Activated T-helper 2 cell treated with anti-CD3 and anti-CD28 coated beads, Interferon-gamma antibody, Interleukin-2, Interleukin-4, amounts not matched to agents 10 μg/mL and 5 μg/mL and 100 μg/mL, durations not matched to agents 14 hours and 24 hours and 36 hours (primary cell): ENCODE measurements at regions not wholly inside any gene's neighbourhood (a gene's known extent, or its start where the extent isn't known, plus 50 kb on each side); places are given as distances from the start of the nearest gene placed in this dataset.

Experiments used
- DNase-seq: peaks from one replicate; pipeline ENCODE4 v3.0.0; 2021; ENCODE audit warnings: low spot score
- H3K27ac Mint-ChIP-seq: one replicate; pipeline ENCODE4 v1.8.0; 2021; ENCODE audit warnings: mixed read lengths
- H3K27me3 Mint-ChIP-seq: one replicate; pipeline ENCODE4 v1.8.0; 2021; ENCODE audit warnings: low read depth, mixed read lengths
- H3K36me3 Mint-ChIP-seq: one replicate; pipeline ENCODE4 v1.8.0; 2021; ENCODE audit warnings: low read depth, mixed read lengths
- H3K4me1 Mint-ChIP-seq: one replicate; pipeline ENCODE4 v1.8.0; 2021; ENCODE audit warnings: low read depth, mixed read lengths
- H3K4me3 Mint-ChIP-seq: one replicate; pipeline ENCODE4 v1.8.0; 2021; ENCODE audit warnings: low read depth, mild to moderate bottlenecking, moderate library complexity, mixed read lengths
- H3K9me3 Mint-ChIP-seq: one replicate; pipeline ENCODE4 v1.8.0; 2021; ENCODE audit warnings: mixed read lengths
- intact Hi-C: fragments of 100-400 bp; cut with micrococcal nuclease; formaldehyde crosslinking; loops from one replicate; pipeline ENCODE4 v1.15.1; 2023

DNA sequence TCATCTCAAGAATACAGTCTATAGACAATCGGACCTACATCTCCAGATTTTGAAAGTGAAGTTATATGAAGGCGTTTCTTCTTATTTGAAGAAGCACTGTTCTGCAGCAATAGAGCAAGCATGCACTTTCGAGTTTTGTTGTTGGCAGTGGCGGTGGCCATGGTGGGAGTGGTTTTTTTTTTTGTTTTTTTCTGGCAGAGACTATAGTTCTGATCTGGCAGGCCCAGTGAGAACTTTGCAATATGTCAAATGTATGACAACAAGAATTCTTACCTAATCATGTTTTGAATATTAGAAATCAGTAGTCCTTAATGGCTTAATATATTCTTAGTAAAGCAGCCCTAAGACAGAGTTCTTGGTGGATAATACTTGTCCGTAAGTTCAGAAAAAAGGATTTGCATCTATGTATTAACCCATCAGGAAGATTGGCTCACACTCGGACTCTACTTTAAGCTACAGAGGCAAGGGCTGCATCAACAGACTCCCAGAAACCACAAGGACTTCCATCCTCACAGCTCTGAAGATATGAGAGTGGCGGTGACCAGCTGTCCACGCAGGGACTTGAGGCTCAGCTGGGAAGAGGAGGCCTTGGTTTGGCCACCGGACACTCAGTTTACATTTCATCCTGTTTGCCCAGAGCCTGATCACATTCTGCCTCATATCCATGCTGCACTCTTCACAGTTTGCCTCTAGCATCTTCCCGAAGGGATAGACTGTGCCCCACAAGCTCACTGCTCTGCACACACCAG is 124.1 kb upstream of the THBS1 start:
- intact Hi-C loops = no loop called here
- Mint-ChIP-seq H3K4me3 (no peak overlapping the region), H3K27me3 (peaks cover 10% of the 10 kb centered on the region), H3K4me1 (peaks cover 4% of the 10 kb centered on the region), H3K36me3 (no peaks in the 10 kb centered on the region), H3K9me3 (no peaks in the 10 kb centered on the region), H3K27ac (no peak overlapping the region)
- DNase-seq = no peak

DNA sequence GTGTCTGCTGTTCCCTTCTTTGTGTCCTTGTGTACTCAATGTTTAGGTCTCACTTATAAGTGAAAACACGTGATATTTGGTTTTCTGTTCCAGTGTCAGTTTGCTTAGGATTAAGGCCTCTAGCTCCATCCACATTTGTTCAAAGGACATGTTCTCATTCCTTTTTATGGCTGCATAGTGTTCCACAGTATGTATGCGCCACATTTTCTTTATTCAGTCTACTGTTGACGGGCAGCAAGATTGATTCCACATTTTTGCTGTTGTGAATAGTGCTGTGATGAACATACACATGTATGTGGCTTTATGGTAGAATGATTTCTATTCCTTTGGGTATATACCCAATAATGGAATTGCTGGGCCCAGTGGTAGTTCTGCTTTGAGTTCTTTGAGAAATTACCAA is 122.7 kb upstream of the THBS1 start:
- H3K4me1 Mint-ChIP-seq = peaks cover 4% of the 10 kb centered on the region
- H3K4me3 Mint-ChIP-seq = no peak overlapping the region
- H3K9me3 Mint-ChIP-seq = no peaks in the 10 kb centered on the region
- peaks cover 9% of the 10 kb centered on the region for H3K27me3 Mint-ChIP-seq
- intact Hi-C loops = no loop called here
- no peak overlapping the region for H3K27ac Mint-ChIP-seq
- H3K36me3 Mint-ChIP-seq = no peaks in the 10 kb centered on the region
- no peak for DNase-seq

DNA sequence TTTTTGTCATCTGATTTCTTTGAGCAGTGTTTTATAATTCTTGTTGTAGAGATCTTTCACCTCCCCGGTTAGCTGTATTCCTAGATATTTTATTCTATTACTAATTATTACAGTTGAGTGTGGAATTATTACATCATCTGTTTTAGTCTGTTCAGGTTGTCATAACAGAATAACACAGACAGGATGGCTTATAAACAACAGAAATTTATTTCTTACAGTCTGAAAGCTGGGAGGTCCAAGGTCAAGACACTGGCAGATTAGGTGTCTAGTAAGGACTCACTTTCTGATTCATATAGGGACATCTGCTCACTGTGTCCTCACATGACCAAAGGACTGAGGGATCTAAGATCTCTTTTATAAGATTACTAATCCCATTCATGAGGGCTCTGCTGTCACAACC is 121.3 kb upstream of the THBS1 start:
- no peak for DNase-seq
- no peak overlapping the region for H3K4me3 Mint-ChIP-seq
- H3K9me3 Mint-ChIP-seq = no peaks in the 10 kb centered on the region
- H3K36me3 Mint-ChIP-seq = no peaks in the 10 kb centered on the region
- intact Hi-C loops = no loop called here
- H3K27ac Mint-ChIP-seq = no peak overlapping the region
- H3K27me3 Mint-ChIP-seq = peaks cover 8% of the 10 kb centered on the region
- no peaks in the 10 kb centered on the region for H3K4me1 Mint-ChIP-seq

DNA sequence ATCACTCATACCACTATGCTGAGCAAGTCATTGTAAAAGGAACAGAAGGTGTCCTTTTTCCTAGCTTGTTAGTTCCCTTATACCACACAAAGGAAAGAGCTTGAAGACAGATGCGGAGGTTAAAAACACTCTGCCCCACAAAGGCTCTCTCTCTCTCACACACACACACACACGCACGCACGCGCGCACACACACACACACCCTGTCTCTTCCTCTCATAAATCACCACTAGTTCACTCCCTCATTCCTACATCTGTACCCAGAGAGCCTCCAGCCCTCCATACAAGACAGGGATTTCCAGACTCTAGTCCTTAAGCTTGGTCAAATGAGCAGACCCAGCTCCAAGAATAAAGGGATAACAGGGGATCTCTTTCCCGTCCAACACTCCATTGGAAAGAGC is 120.1 kb upstream of the THBS1 start:
- Mint-ChIP-seq H3K27me3 (peaks cover 8% of the 10 kb centered on the region), H3K9me3 (no peaks in the 10 kb centered on the region), H3K4me3 (no peak overlapping the region), H3K27ac (no peak overlapping the region), H3K36me3 (no peaks in the 10 kb centered on the region), H3K4me1 (no peaks in the 10 kb centered on the region)
- DNase-seq = no peak
- intact Hi-C loops = no loop called here

DNA sequence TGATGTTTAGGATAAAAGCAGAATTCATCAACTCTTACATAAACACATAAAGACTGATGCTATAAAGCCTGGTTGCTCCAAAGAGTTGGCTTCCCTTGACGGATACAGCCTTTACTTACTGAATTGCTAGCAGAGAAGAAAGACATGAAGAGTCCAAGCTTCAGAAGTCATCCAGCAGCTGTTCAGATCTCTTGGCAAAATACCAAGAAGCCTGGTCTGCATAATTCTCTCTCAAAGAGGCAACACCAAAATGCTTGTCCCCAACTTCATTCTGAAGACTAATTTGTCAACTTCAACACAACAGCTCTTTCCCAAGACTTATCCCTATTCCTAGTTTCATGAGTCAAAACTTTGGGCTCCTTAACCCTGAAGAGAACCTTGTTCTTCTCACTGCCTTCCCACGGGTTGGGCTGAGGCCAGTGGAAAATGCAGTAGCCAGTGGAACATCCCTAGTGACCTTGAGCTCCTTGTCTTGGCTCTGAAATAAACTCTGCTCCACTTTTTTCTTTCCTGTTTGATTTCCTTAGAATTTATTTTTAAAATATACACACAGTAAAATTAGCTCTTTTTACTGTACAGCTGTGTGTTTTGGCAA is 119.2 kb upstream of the THBS1 start:
- H3K27me3 Mint-ChIP-seq = peaks cover 8% of the 10 kb centered on the region
- no peaks in the 10 kb centered on the region for H3K9me3 Mint-ChIP-seq
- H3K4me3 Mint-ChIP-seq = no peak overlapping the region

DNA sequence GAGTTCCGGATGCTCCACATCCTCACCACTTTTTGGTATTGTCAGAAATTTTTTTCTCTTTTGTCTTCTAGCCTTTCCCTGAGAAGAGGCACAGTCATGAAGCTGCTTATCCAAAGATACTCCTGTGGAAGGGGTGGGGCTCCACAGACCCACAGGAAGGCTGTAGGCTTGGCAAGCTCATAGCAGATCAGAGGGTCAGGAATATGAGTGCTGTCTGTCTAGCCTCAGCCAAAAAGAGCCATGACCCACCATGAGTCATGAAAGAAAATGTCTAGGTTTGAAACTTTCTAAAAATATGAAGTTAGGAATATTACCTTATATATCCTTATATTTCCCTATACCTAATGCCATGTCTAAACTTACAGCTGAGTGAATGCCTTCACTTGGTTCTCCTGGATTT is 118.2 kb upstream of the THBS1 start:
- H3K27me3 Mint-ChIP-seq = peaks cover 8% of the 10 kb centered on the region
- no peaks in the 10 kb centered on the region for H3K4me1 Mint-ChIP-seq
- H3K27ac Mint-ChIP-seq = no peak overlapping the region
- H3K36me3 Mint-ChIP-seq = no peaks in the 10 kb centered on the region
- DNase-seq = no peak
- no peaks in the 10 kb centered on the region for H3K9me3 Mint-ChIP-seq
- H3K4me3 Mint-ChIP-seq = no peak overlapping the region
- intact Hi-C loops = no loop called here

More for the DNA sequence above, 119.2 kb upstream of the THBS1 start:
- H3K27ac Mint-ChIP-seq = no peak overlapping the region
- no peak for DNase-seq
- no peaks in the 10 kb centered on the region for H3K36me3 Mint-ChIP-seq
- no peaks in the 10 kb centered on the region for H3K4me1 Mint-ChIP-seq
- intact Hi-C loops = no loop called here

DNA sequence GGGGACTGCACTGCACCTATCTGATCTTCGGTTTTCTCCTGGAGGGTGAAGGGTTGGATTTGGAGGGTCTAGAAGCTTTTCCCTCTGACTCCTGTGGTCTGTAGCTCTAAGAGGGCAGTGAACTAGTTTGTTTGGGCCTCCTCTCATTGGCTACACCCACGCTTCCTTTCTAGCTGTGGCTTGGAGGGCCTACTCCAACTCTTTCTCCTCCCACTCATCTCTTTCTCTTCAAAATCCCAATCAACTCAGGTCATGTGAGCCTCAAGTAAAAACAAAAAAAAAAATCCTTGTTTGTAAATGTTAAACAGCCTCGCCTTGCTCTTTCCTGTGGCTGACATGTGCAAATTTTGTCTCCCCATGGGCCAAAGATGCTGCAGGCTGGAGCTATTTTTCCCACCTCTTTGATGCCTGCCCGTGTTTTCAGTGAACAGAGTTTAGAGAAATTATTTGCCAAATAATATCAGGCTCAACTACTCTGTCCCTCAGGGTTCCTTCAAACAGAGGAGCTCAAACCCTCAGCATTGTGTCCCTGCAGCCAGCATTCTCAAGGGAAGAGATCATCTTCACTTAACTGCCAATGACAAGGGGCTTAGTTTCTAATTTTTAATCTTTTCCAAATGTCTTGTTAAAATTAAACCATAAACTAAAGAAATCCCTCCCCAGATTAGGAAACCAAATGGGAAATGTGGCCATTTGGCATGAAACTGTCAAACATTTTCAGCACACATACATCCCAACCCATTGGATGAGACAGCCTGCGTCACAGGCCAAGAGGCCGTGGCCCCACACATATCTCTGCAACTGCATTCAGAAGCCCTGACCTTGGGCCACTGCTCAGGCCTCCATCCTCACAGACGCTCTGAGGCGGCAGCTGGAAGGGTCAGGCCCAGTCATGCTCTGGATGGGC is 114.8 kb upstream of the THBS1 start:
- Mint-ChIP-seq H3K4me1 (no peaks in the 10 kb centered on the region), H3K27me3 (peaks cover 11% of the 10 kb centered on the region), H3K4me3 (no peak overlapping the region), H3K9me3 (no peaks in the 10 kb centered on the region), H3K36me3 (no peaks in the 10 kb centered on the region), H3K27ac (no peak overlapping the region)
- no peak for DNase-seq
- intact Hi-C loops = no loop called here

DNA sequence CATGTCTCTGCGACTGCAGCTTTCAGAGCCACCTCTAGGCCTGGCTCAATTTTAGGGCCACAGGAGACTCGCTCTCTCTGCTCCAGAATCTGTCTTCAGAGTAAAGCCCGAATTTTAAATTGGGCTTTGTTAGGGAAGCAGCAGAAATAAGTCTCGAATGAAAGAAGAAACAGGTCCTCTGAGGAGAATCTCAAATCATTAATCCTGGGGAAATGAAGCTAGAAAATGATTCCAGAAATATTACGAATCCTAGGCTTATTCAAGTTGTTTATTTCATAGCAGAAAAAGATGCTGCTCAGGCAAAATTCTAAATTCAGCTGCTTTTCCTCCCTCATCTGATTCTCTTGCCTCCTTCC is 114.2 kb upstream of the THBS1 start:
- H3K9me3 Mint-ChIP-seq = no peaks in the 10 kb centered on the region
- H3K4me1 Mint-ChIP-seq = no peaks in the 10 kb centered on the region
- H3K4me3 Mint-ChIP-seq = no peak overlapping the region
- DNase-seq = no peak
- intact Hi-C loops = no loop called here
- no peak overlapping the region for H3K27ac Mint-ChIP-seq
- peaks cover 11% of the 10 kb centered on the region for H3K27me3 Mint-ChIP-seq
- no peaks in the 10 kb centered on the region for H3K36me3 Mint-ChIP-seq

DNA sequence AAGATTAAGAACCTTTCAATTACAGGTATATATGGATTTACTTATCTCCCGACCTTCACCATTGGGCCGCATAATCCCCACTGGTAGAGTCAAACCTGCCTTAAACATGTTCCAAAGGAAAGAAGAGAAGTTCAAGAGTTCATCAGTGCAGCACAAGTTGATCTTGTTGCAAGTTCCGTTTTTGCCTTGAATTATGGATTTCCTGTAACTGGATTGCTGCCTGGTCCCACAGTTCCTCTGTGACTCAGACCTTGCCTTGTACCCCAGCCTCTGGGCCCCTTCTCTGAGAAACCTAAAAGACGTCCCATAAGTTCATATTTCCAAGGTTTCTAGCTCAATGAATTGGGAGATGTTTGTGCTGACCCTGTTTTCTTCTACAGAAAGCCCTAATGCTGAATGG is 112.5 kb upstream of the THBS1 start:
- Mint-ChIP-seq H3K4me1 (no peaks in the 10 kb centered on the region), H3K9me3 (no peaks in the 10 kb centered on the region), H3K27me3 (peaks cover 7% of the 10 kb centered on the region), H3K36me3 (no peaks in the 10 kb centered on the region), H3K27ac (no peak overlapping the region), H3K4me3 (no peak overlapping the region)
- DNase-seq = no peak
- intact Hi-C loops = no loop called here

DNA sequence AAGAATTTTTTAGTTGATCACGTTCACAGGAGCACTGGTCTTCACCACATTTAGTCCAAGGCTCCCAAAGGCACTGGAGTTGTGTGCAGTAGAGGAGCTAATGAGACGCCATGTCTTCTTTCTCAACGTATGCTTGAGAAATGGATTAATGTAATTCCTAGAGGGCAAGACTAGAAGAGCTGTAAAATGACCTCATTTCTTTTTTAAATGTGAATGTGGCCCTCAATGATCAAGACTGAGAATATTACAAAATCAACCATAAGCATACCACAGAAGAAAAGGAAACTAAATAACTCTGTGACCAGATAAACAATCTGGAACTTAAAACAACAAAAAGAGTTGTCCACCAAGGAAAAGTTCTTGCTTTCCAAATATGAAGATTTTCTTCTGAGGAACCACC is 112.1 kb upstream of the THBS1 start:
- intact Hi-C loops = no loop called here
- Mint-ChIP-seq H3K9me3 (no peaks in the 10 kb centered on the region), H3K27me3 (peaks cover 3% of the 10 kb centered on the region), H3K36me3 (no peaks in the 10 kb centered on the region), H3K4me3 (no peak overlapping the region), H3K27ac (no peak overlapping the region), H3K4me1 (no peaks in the 10 kb centered on the region)
- DNase-seq = no peak

DNA sequence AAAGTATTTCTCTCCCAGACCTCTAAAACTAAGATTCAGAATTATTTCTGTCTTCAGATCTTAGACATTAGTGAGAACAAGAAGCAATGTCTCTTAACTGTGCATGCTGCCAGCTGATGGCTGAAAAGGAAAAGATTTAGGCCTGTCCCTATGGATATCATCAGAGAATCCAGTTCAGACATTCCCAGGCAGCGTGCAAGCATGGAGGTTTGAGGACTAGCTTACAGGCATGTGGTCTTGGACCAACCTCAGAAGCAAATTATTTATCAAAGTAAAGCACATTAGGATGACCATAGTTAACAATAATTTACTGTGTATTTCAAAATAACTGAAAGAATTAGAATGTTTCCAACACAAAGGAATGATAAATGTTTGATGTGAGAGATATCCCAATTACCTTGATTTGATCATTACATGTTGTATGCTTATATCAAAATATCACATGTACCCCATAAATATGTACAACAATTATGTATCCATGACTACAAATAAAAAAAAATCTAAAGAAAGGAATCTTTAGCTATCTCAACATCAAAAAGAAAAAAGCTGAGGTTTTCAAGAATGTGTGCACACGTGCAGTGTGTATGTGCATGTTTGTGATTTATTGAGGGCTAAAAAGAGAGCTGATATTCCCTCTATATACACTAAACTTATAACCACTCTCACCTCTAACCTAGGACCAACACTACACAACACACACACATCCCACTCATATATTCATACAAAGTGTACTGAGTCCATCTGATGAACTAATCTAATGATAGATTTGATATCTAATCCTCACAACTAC is 108.9 kb upstream of the THBS1 start:
- H3K36me3 Mint-ChIP-seq = no peaks in the 10 kb centered on the region
- no peak overlapping the region for H3K27ac Mint-ChIP-seq
- H3K4me3 Mint-ChIP-seq = no peak overlapping the region
- no peak for DNase-seq
- peaks cover 12% of the 10 kb centered on the region for H3K27me3 Mint-ChIP-seq
- no peaks in the 10 kb centered on the region for H3K4me1 Mint-ChIP-seq
- no peaks in the 10 kb centered on the region for H3K9me3 Mint-ChIP-seq
- intact Hi-C loops = no loop called here

DNA sequence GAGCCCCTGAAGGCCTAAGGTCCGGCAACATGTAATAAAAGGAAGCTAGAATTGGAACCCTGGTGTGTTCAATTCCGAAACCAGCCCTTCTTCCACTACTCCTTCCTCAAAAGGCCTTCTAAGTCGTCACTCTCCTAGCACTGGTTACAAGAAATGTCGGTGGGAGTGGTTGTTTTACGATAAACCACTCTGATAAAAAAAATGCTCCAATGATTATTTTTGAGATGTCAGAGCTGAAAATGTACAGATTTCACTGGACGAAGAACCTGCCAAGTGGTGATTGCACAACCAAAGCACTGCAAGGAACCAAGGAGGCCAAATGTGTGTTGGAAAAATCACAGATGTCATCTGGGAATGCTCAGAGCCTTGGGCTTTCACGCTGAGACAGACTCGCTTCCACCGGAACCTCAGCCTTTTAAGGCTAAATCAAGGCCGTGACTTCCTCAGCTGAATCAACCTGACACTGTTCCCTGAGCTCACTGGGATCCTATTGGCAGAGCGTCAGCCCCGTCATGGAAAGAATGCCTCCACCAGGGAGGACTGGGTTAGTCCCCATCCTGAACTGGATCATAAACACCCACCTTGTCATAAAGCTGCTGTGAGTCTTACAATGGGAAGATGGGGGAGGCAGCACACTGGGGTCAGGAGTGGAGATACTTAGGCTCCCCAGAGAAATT is 108.1 kb upstream of the THBS1 start:
- Mint-ChIP-seq H3K9me3 (no peaks in the 10 kb centered on the region), H3K27me3 (peaks cover 12% of the 10 kb centered on the region), H3K4me3 (no peak overlapping the region), H3K36me3 (no peaks in the 10 kb centered on the region), H3K27ac (no peak overlapping the region), H3K4me1 (no peaks in the 10 kb centered on the region)
- DNase-seq = no peak
- intact Hi-C loops = no loop called here
